ENCODE measurements at regions not wholly inside any gene's neighbourhood (a gene's known extent, or its start where the extent isn't known, plus 50 kb on each side); places are given as distances from the start of the nearest gene placed in this dataset.
"Not testable (repeated sequence)": the region's sequence is repeated elsewhere in the genome, so short reads cannot be mapped to it uniquely, and the experiment has no call there.

- no peak for DNase-seq
Observed at GRCh38 chr14:83019744-83020414, 1486.2 kb upstream of the SEL1L start.

GRCh38 chr14:83021323-83021722 lies 1487.7 kb upstream of the SEL1L start:
- DNase-seq = no peak

GRCh38 chr14:83023369-83023768 lies 1489.7 kb upstream of the SEL1L start:
- DNase-seq = no peak

- no peak for DNase-seq
Observed at GRCh38 chr14:83041224-83041623, 1507.6 kb upstream of the SEL1L start.

GRCh38 chr14:83042858-83043257 lies 1509.2 kb upstream of the SEL1L start:
- no peak for DNase-seq

- DNase-seq = no peak
Observed at GRCh38 chr14:83044001-83044400, 1510.3 kb upstream of the SEL1L start.

GRCh38 chr14:83047059-83047830 lies 1513.6 kb upstream of the SEL1L start:
- DNase-seq = no peak

GRCh38 chr14:83053022-83053710 lies 1519.5 kb upstream of the SEL1L start:
- no peak for DNase-seq

- DNase-seq = no peak
Observed at GRCh38 chr14:83058068-83058467, 1524.4 kb upstream of the SEL1L start.

- DNase-seq = no peak
Observed at GRCh38 chr14:83071888-83072501, 1538.3 kb upstream of the SEL1L start.

- DNase-seq = no peak
Observed at GRCh38 chr14:83085136-83085535, 1551.5 kb upstream of the SEL1L start.

- DNase-seq = no peak
Observed at GRCh38 chr14:83085725-83086124, 1552.1 kb upstream of the SEL1L start.

- DNase-seq = not testable (repeated sequence)
Observed at GRCh38 chr14:83091991-83092956, 1558.6 kb upstream of the SEL1L start.

- no peak for DNase-seq
Observed at GRCh38 chr14:83096092-83096491, 1562.4 kb upstream of the SEL1L start.

- no peak for DNase-seq
Observed at GRCh38 chr14:83101846-83102245, 1568.2 kb upstream of the SEL1L start.

GRCh38 chr14:83118029-83118428 lies 1584.4 kb upstream of the SEL1L start:
- DNase-seq = no peak

GRCh38 chr14:83120187-83120586 lies 1586.5 kb upstream of the SEL1L start:
- DNase-seq = no peak

- no peak for DNase-seq
Observed at GRCh38 chr14:83126076-83126475, 1592.4 kb upstream of the SEL1L start.

GRCh38 chr14:83128783-83129182 lies 1595.1 kb upstream of the SEL1L start:
- no peak for DNase-seq

- no peak for DNase-seq
Observed at GRCh38 chr14:83129496-83129895, 1595.8 kb upstream of the SEL1L start.

- no peak for DNase-seq
Observed at GRCh38 chr14:83133981-83134645, 1600.5 kb upstream of the SEL1L start.

- no peak for DNase-seq
Observed at GRCh38 chr14:83140756-83141155, 1607.1 kb upstream of the SEL1L start.

All from activated gamma-delta T cell (primary cell).